ENCODE measurements at regions not wholly inside any gene's neighbourhood (a gene's known extent, or its start where the extent isn't known, plus 50 kb on each side); places are given as distances from the start of the nearest gene placed in this dataset.

DNA sequence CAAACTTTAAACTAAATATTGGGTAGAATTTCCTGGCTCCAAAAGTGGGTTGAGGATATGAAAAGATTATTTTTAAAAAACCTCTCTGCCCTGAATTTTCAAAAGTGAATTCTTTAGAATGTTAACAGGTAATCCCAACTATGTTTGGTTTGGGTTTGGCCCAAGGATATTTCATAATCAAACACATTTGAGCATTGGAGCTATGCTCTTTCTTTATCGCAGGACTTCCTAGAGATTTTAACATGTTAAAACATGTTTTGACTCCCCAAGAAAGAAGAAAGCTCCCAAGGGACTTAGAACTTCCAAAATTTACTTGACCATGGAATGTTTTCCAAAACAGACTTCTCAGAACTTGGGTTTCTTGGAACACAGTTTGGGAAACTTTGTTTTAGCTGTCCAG is 75.6 kb upstream of the SYNPR start:
- TF ChIP-seq, protein P1, sequence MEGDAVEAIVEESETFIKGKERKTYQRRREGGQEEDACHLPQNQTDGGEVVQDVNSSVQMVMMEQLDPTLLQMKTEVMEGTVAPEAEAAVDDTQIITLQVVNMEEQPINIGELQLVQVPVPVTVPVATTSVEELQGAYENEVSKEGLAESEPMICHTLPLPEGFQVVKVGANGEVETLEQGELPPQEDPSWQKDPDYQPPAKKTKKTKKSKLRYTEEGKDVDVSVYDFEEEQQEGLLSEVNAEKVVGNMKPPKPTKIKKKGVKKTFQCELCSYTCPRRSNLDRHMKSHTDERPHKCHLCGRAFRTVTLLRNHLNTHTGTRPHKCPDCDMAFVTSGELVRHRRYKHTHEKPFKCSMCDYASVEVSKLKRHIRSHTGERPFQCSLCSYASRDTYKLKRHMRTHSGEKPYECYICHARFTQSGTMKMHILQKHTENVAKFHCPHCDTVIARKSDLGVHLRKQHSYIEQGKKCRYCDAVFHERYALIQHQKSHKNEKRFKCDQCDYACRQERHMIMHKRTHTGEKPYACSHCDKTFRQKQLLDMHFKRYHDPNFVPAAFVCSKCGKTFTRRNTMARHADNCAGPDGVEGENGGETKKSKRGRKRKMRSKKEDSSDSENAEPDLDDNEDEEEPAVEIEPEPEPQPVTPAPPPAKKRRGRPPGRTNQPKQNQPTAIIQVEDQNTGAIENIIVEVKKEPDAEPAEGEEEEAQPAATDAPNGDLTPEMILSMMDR (IDR thresholded peaks at IDR 0.05): no peak
- Mint-ChIP-seq H3K27me3 (ENCODE audit: low read depth) (peaks cover 6% of the 10 kb centered on the region), H3K4me3 (ENCODE audit: unreplicated experiment) (no peak overlapping the region), H3K27ac (ENCODE audit: unreplicated experiment) (no peak overlapping the region), H3K36me3 (ENCODE audit: low read depth) (no peaks in the 10 kb centered on the region), H3K9me3 (ENCODE audit: low read depth) (no peaks in the 10 kb centered on the region), H3K4me1 (ENCODE audit: low read depth) (no peaks in the 10 kb centered on the region)
- DNase-seq (ENCODE audit: low spot score): no peak

DNA sequence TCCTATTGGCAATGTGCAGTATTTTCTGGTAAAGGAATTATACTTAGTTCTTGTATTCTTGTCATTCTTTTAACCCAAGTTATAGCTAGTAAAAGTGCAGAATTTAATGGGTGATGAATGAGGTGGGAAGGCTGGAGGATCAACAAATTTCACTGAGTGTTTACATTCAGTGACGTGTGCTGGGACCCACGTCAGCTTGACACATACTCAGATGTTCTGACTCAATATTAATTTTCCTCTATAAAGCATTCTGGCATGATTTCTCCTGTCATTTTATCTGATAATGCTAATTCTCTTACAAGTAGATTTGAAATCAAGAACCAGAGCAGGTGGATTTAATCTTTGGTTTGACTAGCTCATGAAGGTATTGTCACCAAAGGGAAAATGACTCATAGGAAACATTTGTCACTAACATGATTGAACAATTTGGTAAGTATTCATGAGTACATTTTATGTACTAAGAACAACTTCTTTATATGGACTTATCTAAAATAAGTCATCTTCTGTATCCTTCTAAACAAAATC is 71.0 kb upstream of the SYNPR start:
- no peak for DNase-seq (ENCODE audit: low spot score)
- H3K4me1 Mint-ChIP-seq (ENCODE audit: low read depth): no peaks in the 10 kb centered on the region
- H3K36me3 Mint-ChIP-seq (ENCODE audit: low read depth): no peaks in the 10 kb centered on the region
- TF ChIP-seq, protein P1 (IDR thresholded peaks at IDR 0.05): no peak
- no peaks in the 10 kb centered on the region for H3K9me3 Mint-ChIP-seq (ENCODE audit: low read depth)
- no peak overlapping the region for H3K4me3 Mint-ChIP-seq (ENCODE audit: unreplicated experiment)
- no peak overlapping the region for H3K27ac Mint-ChIP-seq (ENCODE audit: unreplicated experiment)
- H3K27me3 Mint-ChIP-seq (ENCODE audit: low read depth): peaks cover 5% of the 10 kb centered on the region

DNA sequence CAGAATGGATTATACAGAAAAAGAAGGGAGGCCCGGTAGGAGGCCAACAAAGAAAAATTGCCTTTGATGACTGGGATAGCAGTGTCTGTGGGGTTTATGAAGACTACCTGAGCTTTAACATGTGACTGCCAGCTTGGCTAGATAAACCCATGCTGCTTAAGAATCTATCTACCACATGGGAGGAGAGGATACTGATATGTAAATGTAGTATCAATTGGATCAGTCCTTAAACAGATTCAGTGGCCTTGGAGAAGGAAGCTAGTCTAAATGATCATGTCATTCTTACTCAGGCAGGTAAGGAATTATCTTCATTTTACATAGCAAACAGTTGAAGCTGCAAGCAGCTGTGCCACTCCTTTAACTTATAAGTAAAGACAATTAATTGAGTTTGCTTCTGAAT is 50.0 kb upstream of the SYNPR start:
- H3K27ac Mint-ChIP-seq (ENCODE audit: unreplicated experiment): no peak overlapping the region
- peaks cover 5% of the 10 kb centered on the region for H3K4me1 Mint-ChIP-seq (ENCODE audit: low read depth)
- no peaks in the 10 kb centered on the region for H3K36me3 Mint-ChIP-seq (ENCODE audit: low read depth)

More for the DNA sequence above, 50.0 kb upstream of the SYNPR start:
- Mint-ChIP-seq H3K4me3 (ENCODE audit: unreplicated experiment) (no peak overlapping the region), H3K9me3 (ENCODE audit: low read depth) (no peaks in the 10 kb centered on the region), H3K27me3 (ENCODE audit: low read depth) (peaks cover 8% of the 10 kb centered on the region)
- TF ChIP-seq, protein P1 (IDR thresholded peaks at IDR 0.05): no peak
- DNase-seq (ENCODE audit: low spot score): no peak
